Activated naive CD4-positive, alpha-beta T cell treated with anti-CD3 and anti-CD28 coated beads, Interleukin-2, amount 10 ng/mL, durations not matched to agents 7 days and 5 days (primary cell): ENCODE measurements at regions not wholly inside any gene's neighbourhood (a gene's known extent, or its start where the extent isn't known, plus 50 kb on each side); places are given as distances from the start of the nearest gene placed in this dataset.
"Not testable (repeated sequence)": the region's sequence is repeated elsewhere in the genome, so short reads cannot be mapped to it uniquely, and the experiment has no call there.

Experiments
- CTCF ChIA-PET: fragments of 350-600 bp; sonication (Branson Sonifier 250); formaldehyde crosslinking; loops from one replicate; lab custom pipeline; 2021; ENCODE audit warnings: antibody characterized with exemption; lab: Charles Lee
- DNase-seq: peaks from one replicate; pipeline ENCODE4 v3.0.0-alpha.2; 2020
- H3K27ac Mint-ChIP-seq: one replicate; pipeline ENCODE4 v1.8.0; 2021; ENCODE audit warnings: mild to moderate bottlenecking, moderate library complexity, mixed read lengths
- H3K27me3 Mint-ChIP-seq: one replicate; pipeline ENCODE4 v1.8.0; 2021; ENCODE audit warnings: mild to moderate bottlenecking, mixed read lengths
- H3K36me3 Mint-ChIP-seq: one replicate; pipeline ENCODE4 v1.8.0; 2021; ENCODE audit warnings: mixed read lengths
- H3K4me1 Mint-ChIP-seq: one replicate; pipeline ENCODE4 v1.8.0; 2021; ENCODE audit warnings: mixed read lengths
- H3K4me3 Mint-ChIP-seq: one replicate; pipeline ENCODE4 v1.8.0; 2021; ENCODE audit warnings: mild to moderate bottlenecking, moderate library complexity, mixed read lengths
- H3K9me3 Mint-ChIP-seq: one replicate; pipeline ENCODE4 v1.8.0; 2021; ENCODE audit warnings: mixed read lengths

DNA sequence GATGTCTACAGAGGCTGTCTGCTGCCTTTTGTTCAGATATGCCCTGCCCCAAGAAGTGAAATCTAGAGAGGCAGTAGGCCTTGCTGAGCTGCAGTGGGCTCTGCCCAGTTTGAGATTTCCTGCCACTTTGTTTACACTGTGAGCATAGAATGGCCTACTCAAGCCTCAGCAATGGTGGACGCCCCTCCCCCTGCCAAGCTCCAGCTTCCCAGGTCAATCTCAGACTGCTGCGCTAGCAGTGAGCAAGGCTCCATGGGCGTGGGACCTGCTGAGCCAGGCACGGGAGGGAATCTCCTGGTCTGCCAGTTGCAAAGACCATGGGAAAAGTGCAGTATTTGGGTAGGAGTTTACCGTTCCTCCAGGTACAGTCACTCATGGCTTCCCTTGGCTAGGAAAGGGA, 101.8 kb upstream of the ALG10 start:
- DNase-seq, H3K27ac Mint-ChIP-seq, H3K4me1 Mint-ChIP-seq, H3K4me3 Mint-ChIP-seq, CTCF ChIA-PET, H3K36me3 Mint-ChIP-seq, H3K27me3 Mint-ChIP-seq: not testable (repeated sequence)
- peaks cover 12% of the 10 kb centered on the region for H3K9me3 Mint-ChIP-seq

DNA sequence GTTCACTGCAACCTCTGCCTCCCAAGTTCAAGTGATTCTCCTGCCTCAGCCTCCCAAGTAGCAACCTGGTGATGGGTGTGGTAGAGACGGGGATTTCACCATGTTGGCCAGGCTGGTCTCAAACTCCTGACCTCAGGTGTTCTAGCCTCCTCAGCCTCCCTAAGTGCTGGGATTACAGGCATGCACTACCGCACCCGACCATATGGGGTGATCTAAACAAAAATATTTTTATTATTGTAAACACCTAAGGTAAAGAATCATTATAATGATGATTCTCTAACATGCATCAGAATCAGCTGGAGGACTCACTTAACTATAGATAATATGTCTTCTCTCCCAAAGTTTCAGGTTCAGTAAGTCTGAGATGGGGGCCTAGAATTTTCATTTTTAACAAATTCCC, 96.2 kb upstream of the ALG10 start:
- Mint-ChIP-seq H3K4me3 (no peak overlapping the region), H3K4me1 (no peaks in the 10 kb centered on the region), H3K27me3 (no peaks in the 10 kb centered on the region), H3K9me3 (peaks cover 18% of the 10 kb centered on the region), H3K36me3 (no peaks in the 10 kb centered on the region), H3K27ac (no peak overlapping the region)
- no peak for DNase-seq
- CTCF ChIA-PET = no interaction called here

DNA sequence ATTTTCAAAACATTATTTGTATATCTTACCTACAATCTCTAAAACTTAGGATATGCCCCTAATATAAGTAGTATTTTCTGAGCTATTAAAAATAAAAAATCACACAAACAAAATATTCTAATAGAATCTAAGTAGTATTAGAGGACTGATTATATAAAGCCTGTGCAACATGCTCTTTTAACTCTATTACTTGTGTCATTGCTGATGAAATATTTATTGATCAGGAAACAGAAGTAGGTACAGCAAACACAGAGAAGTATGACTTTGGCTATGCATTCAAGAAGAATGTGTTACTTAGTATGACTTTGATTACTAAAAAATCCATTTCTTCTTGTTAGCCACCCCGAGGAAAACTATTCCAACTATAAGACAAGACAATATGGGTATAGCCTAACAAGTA, 84.6 kb upstream of the ALG10 start:
- H3K4me1 Mint-ChIP-seq, H3K27me3 Mint-ChIP-seq, H3K4me3 Mint-ChIP-seq, H3K36me3 Mint-ChIP-seq, H3K27ac Mint-ChIP-seq, CTCF ChIA-PET, H3K9me3 Mint-ChIP-seq, DNase-seq: not testable (repeated sequence)

DNA sequence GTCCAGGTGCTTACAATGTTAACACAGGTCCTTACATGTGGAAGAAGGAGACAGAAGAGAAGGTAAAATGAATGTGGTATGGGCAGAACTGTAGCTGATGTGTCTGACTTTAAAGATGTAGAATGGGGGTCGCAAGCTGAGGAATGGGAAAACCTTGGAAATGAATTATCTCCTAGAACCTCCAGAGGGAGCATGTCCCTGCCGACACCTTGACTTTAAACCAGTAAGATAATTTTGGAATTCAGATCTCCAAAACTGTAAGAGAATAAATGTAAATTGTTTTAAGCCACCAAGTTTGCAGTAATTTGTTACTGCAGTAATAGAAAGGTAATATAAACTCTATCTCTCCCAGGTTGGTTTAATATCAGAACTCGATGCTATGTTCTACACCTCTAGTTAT, 80.1 kb upstream of the ALG10 start:
- Mint-ChIP-seq H3K36me3 (no peaks in the 10 kb centered on the region), H3K27ac (no peak overlapping the region), H3K4me1 (no peaks in the 10 kb centered on the region), H3K9me3 (peaks cover 1% of the 10 kb centered on the region), H3K27me3 (no peaks in the 10 kb centered on the region), H3K4me3 (no peak overlapping the region)
- no peak for DNase-seq
- CTCF ChIA-PET = no interaction called here

DNA sequence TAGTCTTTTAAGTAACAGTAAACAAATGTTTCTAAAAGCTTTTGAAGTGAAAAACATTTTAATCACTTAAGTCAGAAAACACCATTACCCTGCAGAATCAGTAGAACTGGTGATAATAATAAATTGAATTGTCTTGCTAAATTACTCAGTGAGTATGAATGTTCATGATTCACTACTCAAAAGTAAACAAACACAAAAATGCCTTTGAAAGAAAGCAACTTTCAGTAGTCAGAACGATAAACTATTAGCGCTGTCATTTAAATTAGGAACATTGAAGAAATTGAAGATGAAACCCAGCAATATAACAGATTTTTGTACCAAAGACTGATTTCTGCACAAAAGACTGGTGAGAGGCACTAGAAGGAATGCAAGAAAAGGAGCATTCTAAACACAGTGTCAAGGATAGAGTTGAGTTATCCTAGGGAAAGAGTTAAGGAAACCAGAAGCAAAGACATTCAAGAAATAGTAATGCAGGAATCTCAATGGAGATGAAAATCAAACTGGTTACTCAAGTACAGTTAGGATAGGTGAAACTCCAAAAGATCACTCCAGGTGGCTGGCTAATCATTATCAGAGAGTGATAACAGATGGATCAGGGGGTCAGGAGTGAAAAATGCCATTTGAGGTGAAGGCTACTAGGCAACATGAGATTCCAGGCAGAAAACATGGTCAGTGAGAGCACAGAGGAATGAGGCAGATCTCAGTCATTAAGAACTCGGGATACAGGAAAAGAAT, 77.4 kb upstream of the ALG10 start:
- CTCF ChIA-PET = no interaction called here
- Mint-ChIP-seq H3K27me3 (no peaks in the 10 kb centered on the region), H3K36me3 (no peaks in the 10 kb centered on the region), H3K27ac (no peak overlapping the region), H3K9me3 (peaks cover 10% of the 10 kb centered on the region), H3K4me3 (no peak overlapping the region), H3K4me1 (no peaks in the 10 kb centered on the region)
- DNase-seq = no peak

DNA sequence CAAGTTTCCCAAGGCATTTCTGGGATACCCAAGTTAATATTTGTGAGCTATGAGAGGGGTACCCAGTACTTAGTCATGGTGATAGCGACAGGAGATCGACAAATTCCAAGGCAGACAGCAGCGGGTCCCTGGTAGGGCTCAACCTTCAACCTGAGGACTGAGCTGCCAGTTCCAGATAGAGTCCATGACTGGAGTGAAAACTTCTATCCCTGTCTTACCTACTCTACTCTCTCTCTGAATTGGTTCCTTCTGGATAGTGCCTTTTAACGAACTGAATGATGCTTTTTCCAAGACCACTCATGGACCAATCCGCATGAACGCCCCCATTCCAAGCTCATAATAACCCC, 76.9 kb upstream of the ALG10 start:
- no peaks in the 10 kb centered on the region for H3K27me3 Mint-ChIP-seq
- DNase-seq = no peak
- no peak overlapping the region for H3K27ac Mint-ChIP-seq
- H3K4me1 Mint-ChIP-seq = no peaks in the 10 kb centered on the region
- H3K4me3 Mint-ChIP-seq = no peak overlapping the region
- H3K9me3 Mint-ChIP-seq = peaks cover 16% of the 10 kb centered on the region
- CTCF ChIA-PET = no interaction called here
- no peaks in the 10 kb centered on the region for H3K36me3 Mint-ChIP-seq

DNA sequence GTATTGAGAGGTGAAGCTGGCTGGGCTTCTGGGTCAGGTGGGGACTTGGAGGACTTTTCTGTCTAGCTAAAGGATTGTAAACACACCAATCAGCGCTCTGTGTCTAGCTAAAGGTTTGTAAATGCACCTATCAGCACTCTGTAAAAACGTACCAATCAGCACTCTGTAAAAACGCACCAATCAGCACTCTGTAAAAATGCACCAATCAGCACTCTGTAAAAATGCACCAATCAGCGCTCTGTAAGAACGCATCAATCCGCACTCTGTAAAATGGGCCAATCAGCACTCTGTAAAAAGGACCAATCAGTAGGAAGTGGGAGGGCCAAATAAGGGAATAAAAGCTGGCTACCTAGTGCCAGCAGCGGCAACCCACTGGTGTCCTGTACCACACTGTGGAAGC, 56.1 kb upstream of the ALG10 start:
- H3K27me3 Mint-ChIP-seq, H3K9me3 Mint-ChIP-seq, H3K4me1 Mint-ChIP-seq, H3K27ac Mint-ChIP-seq, DNase-seq, H3K36me3 Mint-ChIP-seq, H3K4me3 Mint-ChIP-seq, CTCF ChIA-PET: not testable (repeated sequence)

DNA sequence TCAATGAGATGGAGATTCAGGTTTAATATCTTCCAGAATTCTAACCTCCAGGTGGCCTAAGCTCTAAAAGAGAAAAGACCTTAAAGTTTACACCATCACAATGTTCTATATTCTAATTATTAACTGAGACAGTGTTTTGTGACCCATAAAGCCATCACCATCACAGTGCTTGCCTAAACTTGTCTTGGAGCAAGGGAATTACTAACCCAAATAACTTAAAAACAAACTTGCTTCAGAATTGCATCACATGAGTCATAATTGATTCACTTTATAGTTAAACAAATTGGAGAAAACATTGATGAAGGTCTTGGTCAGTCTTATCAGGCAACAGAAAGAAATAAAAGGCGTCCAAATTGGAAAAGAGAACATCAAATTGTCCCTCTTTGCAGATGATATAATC, 54.5 kb upstream of the ALG10 start:
- Mint-ChIP-seq H3K27ac (no peak overlapping the region), H3K4me3 (no peak overlapping the region), H3K36me3 (no peaks in the 10 kb centered on the region), H3K9me3 (peaks cover 7% of the 10 kb centered on the region), H3K27me3 (no peaks in the 10 kb centered on the region), H3K4me1 (no peaks in the 10 kb centered on the region)
- DNase-seq = no peak
- CTCF ChIA-PET = no interaction called here
